DMS79 treated with DMSO at 0.1 percent for 48 hours (cell line): ENCODE measurements at regions not wholly inside any gene's neighbourhood (a gene's known extent, or its start where the extent isn't known, plus 50 kb on each side); places are given as distances from the start of the nearest gene placed in this dataset.

Source experiments
- DNase-seq: peaks from one replicate; lab custom pipeline; 2025; lab: John Stamatoyannopoulos, UW

DNA sequence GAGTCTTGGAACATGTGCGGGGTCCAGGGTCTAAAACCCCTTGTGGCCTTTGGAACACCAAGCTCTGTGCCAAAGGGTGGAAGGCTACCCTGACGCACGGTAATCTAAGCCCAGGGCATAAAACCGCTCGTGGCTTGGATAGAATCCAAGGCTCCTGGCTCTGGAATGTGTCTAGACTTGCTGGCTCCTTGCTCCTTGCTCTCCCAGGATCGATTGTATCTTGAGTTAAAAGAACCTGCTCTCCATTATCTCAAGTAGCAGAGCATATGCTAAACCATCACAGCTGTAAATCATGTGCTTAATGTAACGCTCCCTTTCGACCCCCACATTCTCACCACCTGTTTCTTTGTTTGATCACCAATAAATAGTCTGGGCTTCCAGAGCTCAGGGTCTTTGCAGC is 50.3 kb downstream of the TLCD4 start:
- DNase-seq = peak; percentile 79

DNA sequence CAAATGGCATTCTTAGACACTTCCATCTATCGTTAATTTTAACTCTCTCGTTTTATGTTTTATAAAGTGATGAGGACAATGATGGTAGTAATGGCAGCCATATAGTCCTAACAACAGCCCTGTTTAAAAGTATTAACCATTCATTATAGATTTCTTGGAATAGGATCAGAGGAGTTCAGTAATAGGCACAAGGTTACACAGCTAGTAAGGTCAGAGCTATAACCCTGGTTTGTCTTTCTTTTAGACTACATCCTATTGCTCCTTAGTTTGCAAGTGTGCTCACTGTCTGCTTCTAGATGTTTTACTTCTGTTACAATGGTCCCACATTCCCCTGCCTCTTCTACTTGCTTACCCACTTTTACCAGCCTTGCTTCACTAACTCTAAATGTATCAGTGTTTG is 50.9 kb downstream of the TLCD4 start:
- DNase-seq = peak; percentile 52

DNA sequence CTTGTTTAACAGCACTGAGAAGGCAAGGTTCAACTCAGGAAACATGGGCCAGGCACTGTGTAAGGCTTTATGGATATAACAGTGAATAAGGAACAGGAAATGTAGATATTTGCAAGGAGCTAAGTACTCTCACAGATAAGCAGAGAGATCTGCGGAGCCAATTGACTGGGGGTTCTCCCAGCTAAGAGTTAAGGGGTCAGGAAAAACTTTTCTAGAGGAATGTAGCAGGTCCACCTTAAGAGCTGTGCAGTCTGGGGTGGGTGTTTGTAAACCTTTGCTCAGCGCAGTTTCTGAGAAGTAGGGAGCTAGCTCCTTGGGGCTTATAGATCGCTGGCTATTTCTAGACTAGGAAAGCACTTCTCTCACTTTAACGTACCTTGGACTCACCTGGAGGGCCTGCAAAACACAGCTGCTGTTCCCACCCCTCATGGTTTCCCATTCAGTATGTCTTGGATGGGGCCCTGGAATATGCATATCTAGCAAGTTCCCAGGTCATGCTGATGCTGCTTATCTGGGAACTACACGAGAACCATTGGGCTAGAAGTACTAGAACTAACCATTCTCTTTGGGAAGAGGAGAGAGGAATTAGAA is 51.7 kb downstream of the TLCD4 start:
- DNase-seq = no peak

DNA sequence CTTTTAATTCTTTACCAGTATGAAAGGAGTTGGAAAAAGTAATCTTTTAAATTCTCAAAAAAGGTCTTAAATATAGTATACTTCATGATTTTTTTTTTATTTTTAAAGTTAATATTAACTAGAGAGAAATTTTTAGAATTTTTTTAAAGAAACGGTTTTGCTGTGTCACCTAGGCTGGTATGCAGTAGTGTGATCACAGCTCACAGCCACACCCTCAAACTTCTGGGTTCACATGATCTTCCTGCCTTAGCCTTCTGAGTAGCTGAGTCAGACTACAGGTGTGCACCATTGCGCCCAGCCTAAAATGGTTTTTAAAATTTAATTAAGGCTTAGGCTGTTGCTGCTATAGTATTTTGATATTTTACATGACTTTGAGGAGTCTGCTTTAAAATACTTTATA is 52.4 kb downstream of the TLCD4 start:
- DNase-seq = no peak

DNA sequence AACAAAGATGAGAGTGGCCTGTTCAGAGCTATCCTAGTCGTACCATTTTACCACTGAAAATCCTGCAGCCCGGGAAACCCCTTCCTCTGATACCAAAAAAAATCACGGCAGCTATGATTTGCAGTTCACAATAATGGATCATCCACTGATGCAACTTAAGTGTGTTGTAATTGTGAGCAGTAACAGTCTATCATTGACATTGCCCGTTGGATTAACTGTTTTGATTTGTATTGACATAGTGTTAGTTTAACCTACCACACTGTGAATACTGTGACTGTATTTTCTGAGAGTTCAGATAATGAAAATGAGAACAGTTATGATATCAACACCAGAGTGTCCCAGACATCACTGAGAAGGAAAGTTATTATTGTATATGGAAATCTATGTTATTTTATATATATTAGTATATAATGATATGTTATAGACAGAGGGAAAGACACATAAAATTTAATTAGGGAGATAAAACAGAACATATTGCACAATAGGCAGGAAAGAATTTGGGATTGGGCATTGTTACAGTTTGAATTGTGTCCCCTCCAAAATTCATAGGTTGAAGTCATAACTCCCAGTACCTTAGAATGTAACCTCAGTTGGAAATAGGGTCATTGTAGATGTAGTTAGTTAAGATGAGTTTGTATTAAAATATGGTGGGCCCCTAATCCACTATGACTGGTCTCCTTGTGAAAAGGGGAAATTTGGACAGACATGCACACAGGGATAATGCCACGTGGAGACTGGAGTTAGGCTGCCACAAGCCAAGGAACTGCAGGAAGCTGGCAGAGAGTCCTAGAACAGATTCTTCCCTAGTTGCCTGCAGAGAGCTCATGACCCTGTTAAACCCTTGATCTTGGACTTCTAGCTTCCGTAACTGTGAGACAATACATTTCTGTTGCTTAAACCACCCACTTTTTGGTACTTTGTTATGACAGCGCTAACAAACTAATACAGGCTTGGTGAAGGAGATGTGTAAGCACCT is 54.4 kb downstream of the TLCD4 start:
- no peak for DNase-seq

DNA sequence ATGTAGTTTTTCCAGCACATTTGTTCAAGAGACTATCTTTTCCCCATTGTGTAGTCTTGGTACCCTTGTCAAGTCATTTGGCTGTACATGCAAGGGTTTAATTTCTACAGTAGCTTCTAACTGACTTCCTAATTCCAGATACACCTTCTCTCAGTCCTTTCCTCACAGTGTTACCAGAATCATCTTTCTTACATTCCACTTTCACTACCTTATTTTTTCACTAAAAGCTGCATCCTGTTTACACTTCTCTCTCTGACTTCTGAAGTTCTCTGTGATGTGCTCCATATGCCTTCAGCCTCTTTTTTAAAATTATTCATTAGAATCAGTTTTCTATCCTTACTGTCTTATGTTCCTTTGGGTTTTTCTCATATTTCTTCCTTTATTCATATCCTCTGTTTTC is 57.1 kb upstream of the RWDD3 start:
- no peak for DNase-seq

DNA sequence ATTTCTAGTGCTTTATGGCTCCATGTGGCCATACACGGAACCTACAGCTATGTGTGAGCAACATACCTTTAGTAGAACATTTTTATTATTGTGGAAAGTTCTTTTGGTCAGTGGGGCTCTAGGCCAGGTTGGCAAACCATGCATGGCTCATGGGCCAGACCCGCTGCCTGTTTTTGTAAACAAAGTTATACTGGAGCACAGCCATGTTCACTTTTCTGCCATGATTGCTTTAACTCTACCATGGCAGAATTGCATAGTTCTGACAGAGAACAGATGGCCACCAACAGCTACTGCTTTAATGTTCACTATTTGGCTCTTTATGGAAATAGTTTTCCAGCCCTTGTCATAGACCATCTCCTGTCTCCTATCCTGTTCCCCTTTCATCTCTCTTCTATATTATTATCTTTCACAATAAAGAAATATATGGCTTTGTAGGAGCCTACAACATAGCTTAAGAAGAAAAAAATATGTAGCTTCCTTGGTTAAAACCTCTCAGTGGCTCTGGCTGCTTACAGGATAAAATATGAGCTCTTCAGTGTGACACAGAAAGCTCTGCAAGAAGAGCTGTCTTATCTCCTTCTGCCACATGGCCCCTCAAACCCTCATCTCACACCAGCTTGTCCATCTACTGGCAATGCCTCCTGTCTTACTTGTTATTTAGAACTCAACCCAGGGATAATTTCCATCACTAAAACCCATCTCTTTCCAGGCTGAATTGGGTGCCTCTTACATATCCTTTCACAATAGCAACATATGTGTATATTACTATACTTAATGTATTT is 54.6 kb upstream of the RWDD3 start:
- no peak for DNase-seq

DNA sequence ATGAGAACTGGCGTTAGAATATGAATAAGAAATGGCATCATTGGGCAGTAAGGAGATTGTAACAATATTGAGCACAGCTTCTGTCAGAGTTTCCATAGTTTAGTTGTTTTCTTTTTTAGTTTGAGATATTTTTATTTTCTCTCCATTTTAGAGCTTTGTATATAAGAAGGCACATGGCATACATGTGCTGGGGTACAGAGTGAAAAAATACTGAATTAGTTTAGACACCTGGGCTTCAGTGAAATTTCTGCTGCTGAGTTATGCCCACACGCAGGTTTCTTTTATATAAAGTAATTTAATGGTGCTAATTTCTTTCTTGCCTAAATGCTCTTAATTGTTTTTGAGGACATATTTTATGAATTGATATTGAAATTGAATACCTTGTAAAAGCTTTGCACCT is 53.6 kb upstream of the RWDD3 start:
- no peak for DNase-seq

DNA sequence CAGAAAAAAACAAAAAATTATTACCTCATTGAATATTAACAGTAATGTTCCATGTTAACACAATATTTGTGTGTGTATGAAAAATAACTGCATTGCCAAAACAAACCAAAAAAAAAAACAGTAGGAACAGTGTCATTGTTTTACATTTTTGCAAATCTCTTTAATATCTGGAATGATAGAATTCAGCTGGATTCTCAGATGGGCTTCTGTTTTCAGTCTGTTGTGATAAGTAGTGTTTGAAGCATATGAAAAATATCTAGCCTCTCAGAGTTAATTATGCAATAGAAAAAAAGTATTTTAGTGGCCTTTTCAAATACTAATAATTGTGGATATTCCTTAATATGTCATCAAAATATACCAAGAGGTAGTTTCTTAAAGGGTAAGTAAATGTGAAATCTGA is 52.9 kb upstream of the RWDD3 start:
- DNase-seq = no peak

DNA sequence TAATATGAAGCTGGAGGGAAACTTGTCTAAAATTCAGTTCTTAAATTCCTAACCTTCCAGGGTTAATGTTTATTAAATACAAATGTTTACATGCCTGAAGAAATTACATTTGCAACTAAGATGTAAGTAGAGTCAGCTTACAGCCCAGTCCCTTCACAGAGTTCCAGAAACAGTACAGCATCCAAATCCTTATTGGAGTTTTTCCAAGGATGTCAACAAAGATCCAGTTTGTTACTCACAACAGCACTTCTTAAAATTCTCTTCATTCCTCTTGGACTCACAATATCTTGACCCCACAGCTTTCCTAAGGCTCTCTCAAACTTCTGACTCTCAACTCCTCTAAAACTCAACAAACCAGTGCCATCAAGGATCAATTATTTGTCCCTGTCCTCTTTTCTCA is 50.1 kb upstream of the RWDD3 start:
- DNase-seq = no peak
